ENCODE measurements at regions not wholly inside any gene's neighbourhood (a gene's known extent, or its start where the extent isn't known, plus 50 kb on each side); places are given as distances from the start of the nearest gene placed in this dataset.
"Not testable (repeated sequence)": the region's sequence is repeated elsewhere in the genome, so short reads cannot be mapped to it uniquely, and the experiment has no call there.

DNA sequence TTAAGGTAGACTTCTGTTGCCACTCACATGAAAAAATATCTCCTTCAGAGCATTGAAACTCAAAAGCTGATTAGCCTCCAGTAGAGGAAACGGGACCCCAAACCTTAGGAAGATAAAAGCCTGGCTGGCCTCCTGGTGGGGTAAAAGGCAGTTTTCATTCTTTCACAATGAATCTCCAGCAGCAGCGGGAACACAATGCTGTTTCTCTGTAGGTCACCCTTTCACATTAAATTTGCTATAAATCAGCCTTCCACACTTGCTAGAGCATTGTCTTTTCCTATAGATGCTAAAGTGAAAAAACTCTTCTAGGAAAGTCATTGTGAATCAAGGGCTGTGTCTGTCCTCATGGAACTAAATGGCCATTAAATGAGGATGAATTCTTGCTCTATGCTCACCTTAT, 207.3 kb upstream of the MAGEB2 start:
- DNase-seq = no peak

- no peak for DNase-seq
Observed at GRCh38 chrX:30010471-30010870, 204.9 kb upstream of the MAGEB2 start.

GRCh38 chrX:30015440-30015839, 199.9 kb upstream of the MAGEB2 start:
- no peak for DNase-seq

DNA sequence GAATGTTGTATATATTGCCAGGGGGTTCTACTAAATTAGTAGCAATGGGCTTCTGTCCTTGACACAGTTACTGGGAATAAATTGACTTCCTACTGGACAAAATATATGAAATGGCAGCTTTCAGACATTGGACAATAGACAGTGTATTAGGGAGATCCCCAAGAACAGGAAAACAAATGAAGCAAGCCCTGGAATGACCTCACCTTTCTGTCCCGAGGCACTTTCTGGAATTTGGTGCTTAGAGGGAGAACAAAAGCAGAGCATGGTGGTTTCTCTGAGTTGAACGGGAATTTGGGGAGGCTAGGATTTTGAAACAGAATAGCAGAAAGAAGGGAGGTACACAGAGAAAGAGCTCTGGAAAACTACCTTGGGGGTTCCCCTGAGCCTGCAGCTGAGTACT, 187.7 kb upstream of the MAGEB2 start:
- no peak for DNase-seq

DNA sequence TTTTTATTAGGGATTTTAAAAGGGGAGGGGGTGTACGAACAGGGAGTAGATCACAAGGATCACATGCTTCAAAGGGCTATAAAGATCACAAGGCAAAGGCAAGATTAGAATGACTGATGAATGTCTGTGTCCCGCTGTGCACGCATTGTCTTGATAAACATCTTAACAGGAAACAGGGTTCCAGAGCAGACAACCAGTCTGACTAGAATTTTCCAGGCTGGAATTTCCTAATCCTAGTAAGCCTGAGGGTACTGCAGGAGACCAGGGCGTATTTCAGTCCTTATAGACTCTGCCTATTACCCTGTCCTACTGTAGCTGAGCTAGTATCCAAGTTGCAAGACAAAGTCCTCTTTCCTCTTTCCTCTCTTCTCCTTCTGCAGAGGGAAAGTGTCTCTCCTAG, 179.0 kb upstream of the MAGEB2 start:
- not testable (repeated sequence) for DNase-seq

- DNase-seq = no peak
Observed at GRCh38 chrX:30039768-30040167, 175.6 kb upstream of the MAGEB2 start.

GRCh38 chrX:30060718-30061117, 154.6 kb upstream of the MAGEB2 start:
- DNase-seq = no peak

DNA sequence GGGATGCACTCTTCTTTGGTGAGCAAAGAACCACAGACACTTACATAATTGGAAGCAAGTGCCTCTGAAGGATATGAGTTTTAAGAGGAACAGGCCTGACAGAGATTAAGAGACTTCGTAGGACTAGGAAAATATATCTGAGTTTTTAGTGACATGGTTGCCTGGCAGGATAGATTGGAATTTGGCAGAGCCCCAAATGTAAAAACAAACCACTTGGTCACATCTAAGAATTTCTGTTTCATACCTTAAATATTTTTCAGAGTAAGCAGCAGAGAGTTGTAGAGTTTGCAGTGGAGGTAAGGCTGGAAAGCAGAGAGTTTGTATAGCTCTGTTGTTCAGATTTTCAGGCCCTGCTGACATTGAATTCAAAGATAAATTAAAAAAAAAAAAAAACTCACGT, 150.1 kb upstream of the MAGEB2 start:
- DNase-seq = no peak

- DNase-seq = no peak
Observed at GRCh38 chrX:30067677-30068076, 147.7 kb upstream of the MAGEB2 start.

GRCh38 chrX:30085571-30085970, 129.8 kb upstream of the MAGEB2 start:
- DNase-seq = no peak

GRCh38 chrX:30111431-30111830, 103.9 kb upstream of the MAGEB2 start:
- no peak for DNase-seq

GRCh38 chrX:30141966-30142365, 73.4 kb upstream of the MAGEB2 start:
- peak; percentile 9 to 20 for DNase-seq

- no peak for DNase-seq
Observed at GRCh38 chrX:30144221-30144620, 71.1 kb upstream of the MAGEB2 start.

- no peak for DNase-seq
Observed at GRCh38 chrX:30144971-30145731, 70.2 kb upstream of the MAGEB2 start.

DNA sequence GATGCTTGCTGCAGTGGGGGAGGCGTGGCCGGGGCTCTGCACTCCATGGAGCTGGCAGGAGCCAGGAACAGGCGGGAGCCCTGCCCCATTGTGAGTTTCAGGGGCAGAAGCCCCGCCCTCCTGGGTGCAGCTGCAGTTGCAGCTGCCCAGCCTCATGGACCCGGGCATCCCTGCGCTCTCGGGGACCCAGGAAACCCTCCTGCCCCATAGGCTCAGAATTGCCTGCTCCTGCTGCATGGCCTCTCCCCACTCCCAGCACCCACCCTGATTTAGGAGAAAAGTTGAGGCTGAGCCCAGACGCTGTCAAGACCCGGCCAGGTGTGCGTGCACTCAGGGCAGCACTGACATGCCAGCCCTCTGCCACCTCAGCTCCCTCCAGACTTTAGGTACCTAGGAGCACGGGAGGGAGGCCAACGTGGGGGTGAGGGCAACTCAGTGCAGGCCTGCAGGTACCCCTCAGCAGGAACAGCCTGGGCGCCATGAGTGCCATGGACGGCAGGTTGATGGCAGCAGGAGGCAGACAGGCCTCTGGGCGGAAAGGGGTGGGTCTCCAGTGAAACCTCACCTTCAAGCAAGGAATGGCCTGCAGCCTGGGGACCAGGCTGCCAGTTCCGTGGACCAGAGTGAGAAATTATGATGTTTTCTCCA, 67.2 kb upstream of the MAGEB2 start:
- no peak for DNase-seq

DNA sequence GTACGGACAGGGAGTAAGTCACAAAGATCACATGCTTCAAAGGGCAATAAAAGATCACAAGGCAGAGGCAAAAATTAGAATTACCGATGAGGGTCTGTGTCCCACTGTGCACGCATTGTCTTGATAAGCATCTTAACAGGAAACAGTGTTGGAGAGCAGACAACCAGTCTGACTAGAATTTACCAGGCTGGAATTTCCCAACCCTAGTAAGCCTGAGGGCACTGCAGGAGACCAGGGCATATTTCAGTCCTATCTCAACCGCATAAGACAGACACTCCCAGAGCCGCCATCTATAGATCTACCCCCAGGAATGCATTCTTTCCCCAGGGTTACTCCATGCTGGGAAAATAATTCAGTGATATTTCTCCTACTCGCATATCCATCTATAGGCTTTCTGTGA, 66.2 kb upstream of the MAGEB2 start:
- not testable (repeated sequence) for DNase-seq

DNA sequence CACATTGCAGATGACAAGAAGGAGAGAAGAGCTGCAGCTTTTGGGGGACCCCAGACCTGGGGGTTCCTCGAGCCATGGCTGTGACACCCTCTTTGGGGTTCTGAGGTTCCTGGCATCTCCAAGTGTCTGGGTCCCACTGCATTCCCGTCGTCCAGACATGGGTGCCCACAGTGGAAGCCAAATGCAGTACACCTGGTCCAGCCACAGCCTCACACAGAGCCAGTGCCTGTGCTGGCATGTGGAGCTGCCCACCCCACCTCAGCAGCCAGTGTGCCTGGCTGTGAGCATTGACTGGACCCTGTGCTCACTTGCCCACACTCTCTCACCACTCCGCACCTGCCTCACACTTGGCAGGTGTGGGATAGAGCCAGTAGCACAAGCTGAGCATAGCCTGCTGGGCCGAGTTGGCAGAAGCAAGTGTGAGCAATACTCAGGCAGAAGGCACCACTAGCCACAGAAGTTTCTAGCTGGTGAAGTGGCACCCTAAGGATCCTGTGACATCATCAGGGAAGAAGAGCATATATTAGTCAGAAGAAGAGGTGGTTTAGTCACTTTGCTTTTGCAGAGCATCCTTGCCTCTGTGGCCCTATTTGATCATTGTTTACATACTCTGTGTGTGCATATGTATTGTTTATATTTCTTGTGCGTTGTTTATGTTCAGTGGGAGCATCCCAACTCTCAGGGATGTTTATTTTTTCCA, 65.0 kb upstream of the MAGEB2 start:
- DNase-seq = no peak

DNA sequence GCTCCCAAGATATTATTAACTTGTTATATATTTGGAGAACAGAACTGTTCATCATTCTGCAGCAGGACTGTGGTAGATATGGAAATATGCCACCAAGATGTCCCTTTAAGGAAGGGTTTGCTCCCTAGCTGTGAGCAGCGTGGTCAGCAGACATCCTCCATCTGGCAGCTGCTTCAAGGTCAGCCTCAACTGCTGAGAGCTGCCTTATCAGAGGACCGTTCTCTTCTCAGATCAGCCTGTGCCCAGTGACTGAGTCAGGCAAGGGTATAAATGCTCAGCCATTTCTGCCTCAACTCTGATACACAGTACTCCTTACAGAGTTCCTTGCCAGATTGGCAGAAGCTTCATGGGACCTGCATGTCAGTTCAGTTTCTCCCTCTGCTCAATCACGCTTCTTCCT, 63.4 kb upstream of the MAGEB2 start:
- no peak for DNase-seq

- DNase-seq = no peak
Observed at GRCh38 chrX:30153175-30153880, 62.0 kb upstream of the MAGEB2 start.

- no peak for DNase-seq
Observed at GRCh38 chrX:30153881-30154260, 61.5 kb upstream of the MAGEB2 start.

GRCh38 chrX:30156009-30156408, 59.4 kb upstream of the MAGEB2 start:
- no peak for DNase-seq

DNA sequence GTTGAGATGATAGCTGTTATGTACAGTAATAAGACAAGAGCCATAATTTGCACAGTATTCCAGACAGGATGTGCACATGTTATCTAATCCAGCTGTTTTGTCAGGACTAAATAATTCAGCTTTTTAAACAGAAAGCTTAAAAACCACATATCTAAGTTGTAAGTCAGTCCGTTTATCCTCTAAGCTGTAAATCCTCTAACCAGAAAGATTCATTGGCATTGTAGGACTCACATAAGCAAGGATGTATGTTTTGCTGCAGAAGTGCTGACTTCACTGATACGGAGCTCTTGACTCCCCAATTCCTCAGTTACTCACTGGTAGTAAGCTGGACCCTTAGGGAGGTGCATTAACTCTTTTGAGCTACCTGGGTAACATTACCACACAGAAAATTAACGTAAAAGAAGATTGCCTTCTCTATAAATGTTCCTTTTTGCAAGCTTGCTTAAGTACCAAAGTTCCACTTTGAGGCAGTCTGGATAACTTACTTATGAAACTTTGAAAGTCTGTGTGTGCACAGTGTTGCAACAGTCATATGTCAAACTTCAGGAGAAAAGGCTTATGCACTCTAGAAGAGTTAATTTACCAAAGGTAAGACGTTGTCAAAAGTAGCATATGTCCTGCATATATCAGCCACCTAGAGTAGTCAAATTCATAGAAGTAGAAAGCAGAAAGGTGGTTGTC, 58.3 kb upstream of the MAGEB2 start:
- no peak for DNase-seq

DNA sequence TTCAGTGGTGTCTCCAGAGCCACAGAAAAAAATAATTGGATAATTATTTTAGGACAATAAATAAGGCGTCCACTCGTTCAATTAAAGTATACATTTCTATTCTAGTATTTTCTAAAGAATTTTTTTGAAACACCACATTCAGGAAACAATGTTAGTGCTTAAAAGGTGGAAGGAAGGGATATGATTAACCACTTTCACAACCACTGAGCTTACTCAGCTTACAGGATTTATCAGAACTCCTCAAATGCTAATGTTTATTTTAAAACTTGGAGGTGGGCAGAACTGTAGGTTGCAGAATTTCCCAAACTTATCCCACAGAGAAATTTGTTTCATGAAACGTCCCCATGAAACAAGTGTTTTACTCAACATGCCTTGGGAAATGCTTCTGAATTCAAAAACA, 54.3 kb upstream of the MAGEB2 start:
- peak in 1 of 2 donors; percentile 17 for DNase-seq

Data from inflammatory macrophage treated with lipopolysaccharide for 1 hour (primary cell).